CD4-positive, alpha-beta T cell treated with Interleukin-21 for 1 hour (primary cell): ENCODE measurements at regions not wholly inside any gene's neighbourhood (a gene's known extent, or its start where the extent isn't known, plus 50 kb on each side); places are given as distances from the start of the nearest gene placed in this dataset.
A peak's percentile ranks its signal among the peaks of the same experiment; 100 is the strongest.
"Not testable (repeated sequence)": the region's sequence is repeated elsewhere in the genome, so short reads cannot be mapped to it uniquely, and the experiment has no call there.

Source experiments
- DNase-seq: peaks from one replicate; pipeline ENCODE4 v3.0.0-alpha.2; 2020

- DNase-seq, result peak; percentile 2
Observed at GRCh38 chr12:59079002-59079401, 158.7 kb upstream of the LRIG3 start.

GRCh38 chr12:59077575-59078426, 157.5 kb upstream of the LRIG3 start:
- DNase-seq, result no peak

- no peak for DNase-seq
Observed at GRCh38 chr12:59077153-59077552, 156.8 kb upstream of the LRIG3 start.

GRCh38 chr12:59076622-59077021, 156.3 kb upstream of the LRIG3 start:
- DNase-seq, result no peak

- no peak for DNase-seq
Observed at GRCh38 chr12:59075968-59076490, 155.7 kb upstream of the LRIG3 start.

- DNase-seq, result no peak
Observed at GRCh38 chr12:59075141-59075540, 154.8 kb upstream of the LRIG3 start.

GRCh38 chr12:59070322-59070933, 150.1 kb upstream of the LRIG3 start:
- no peak for DNase-seq

GRCh38 chr12:59069516-59069915, 149.2 kb upstream of the LRIG3 start:
- no peak for DNase-seq

- no peak for DNase-seq
Observed at GRCh38 chr12:59068436-59068835, 148.1 kb upstream of the LRIG3 start.

GRCh38 chr12:59067083-59067482, 146.8 kb upstream of the LRIG3 start:
- DNase-seq, result no peak

- DNase-seq, result no peak
Observed at GRCh38 chr12:59066445-59066844, 146.1 kb upstream of the LRIG3 start.

- DNase-seq, result no peak
Observed at GRCh38 chr12:59059088-59059935, 139.0 kb upstream of the LRIG3 start.

GRCh38 chr12:59056966-59057365, 136.7 kb upstream of the LRIG3 start:
- no peak for DNase-seq

- no peak for DNase-seq
Observed at GRCh38 chr12:59055204-59055860, 135.0 kb upstream of the LRIG3 start.

GRCh38 chr12:59053266-59053899, 133.1 kb upstream of the LRIG3 start:
- DNase-seq, result not testable (repeated sequence)

- no peak for DNase-seq
Observed at GRCh38 chr12:59046763-59047534, 126.6 kb upstream of the LRIG3 start.

GRCh38 chr12:59044791-59045190, 124.5 kb upstream of the LRIG3 start:
- DNase-seq, result no peak

- no peak for DNase-seq
Observed at GRCh38 chr12:59041241-59042121, 121.2 kb upstream of the LRIG3 start.

- DNase-seq, result no peak
Observed at GRCh38 chr12:59040656-59041055, 120.4 kb upstream of the LRIG3 start.

- DNase-seq, result no peak
Observed at GRCh38 chr12:59040043-59040442, 119.7 kb upstream of the LRIG3 start.
